A549 (cell line): ENCODE measurements at regions not wholly inside any gene's neighbourhood (a gene's known extent, or its start where the extent isn't known, plus 50 kb on each side); places are given as distances from the start of the nearest gene placed in this dataset.
A peak's percentile ranks its signal among the peaks of the same experiment; 100 is the strongest.

Experiments
- ATAC-seq, 2 experiments: fragments of 200-7000 bp in 1 of 2; fragments of >200 bp in 1 of 2; cut with Nextera tagmentation in 1 of 2; cut with Tn5 transposase in 1 of 2; 3 replicates each; pipeline versions ENCODE4 v1.8.0 to v1.9.1; 2018 to 2020; ENCODE audit warnings: mild to moderate bottlenecking in 1 of 2, moderate library complexity in 1 of 2
- CTCF ChIA-PET: fragments of 300-600 bp; sonication (Branson Sonifier 250); formaldehyde crosslinking; extraction: SDS; loops from one replicate; lab custom pipeline; 2021; ENCODE audit warnings: antibody characterized with exemption, inconsistent platforms; lab: Yijun Ruan, JAX
- POLR2A ChIA-PET: fragments of 350-600 bp; formaldehyde crosslinking; extraction: SDS; loops from one replicate; lab custom pipeline; 2021; ENCODE audit warnings: antibody characterized with exemption, inconsistent platforms; lab: Yijun Ruan, JAX
- DNase-seq, 2 experiments: peaks; one replicate each; pipeline versions ENCODE4 v3.0.0 to v3.0.0-alpha.2; 2011 to 2016; ENCODE audit warnings: low read depth in 1 of 2, low spot score in 1 of 2
- FAIRE-seq: peaks from 2 replicates; lab custom pipeline; 2011; peaks lifted over from hg19 to GRCh38; lab: Jason Lieb, UNC
- H3K27ac ChIP-seq, 2 experiments: fragments of >200 bp; sonication (Bioruptor Twin); formaldehyde crosslinking; 3 replicates each; pipeline ENCODE4 v1.5.1; 2016 to 2017
- H3K4me1 ChIP-seq: fragments of >200 bp; sonication (Bioruptor Twin); formaldehyde crosslinking; 3 replicates; pipeline ENCODE4 v1.6.1; 2016
- H3K4me2 ChIP-seq: fragments of >200 bp; sonication (Bioruptor Twin); formaldehyde crosslinking; 3 replicates; pipeline ENCODE4 v1.6.1; 2016
- H3K4me3 ChIP-seq: fragments of >200 bp; sonication (Bioruptor Twin); formaldehyde crosslinking; 3 replicates; pipeline ENCODE4 v1.5.1; 2016
- H3K9me3 ChIP-seq: fragments of >200 bp; sonication (Bioruptor Twin); formaldehyde crosslinking; 3 replicates; pipeline ENCODE4 v1.6.1; 2016
- BHLHE40 ChIP-seq: IDR thresholded peaks from 2 replicates; pipeline ENCODE4 v1.6.1; 2012; ENCODE audit warnings: low read depth, low read length, inconsistent platforms
- CBX8 ChIP-seq: fragments of 200-600 bp; sonication (generic); IDR thresholded peaks from 2 replicates; pipeline ENCODE4 v1.6.1; 2016
- CEBPB ChIP-seq, 2 experiments: fragments of >200 bp in 1 of 2; sonication (Bioruptor Twin) in 1 of 2; formaldehyde crosslinking in 1 of 2; IDR thresholded peaks; 2 replicates each; pipeline ENCODE4 v1.6.1; 2012 to 2016
- E2F6 ChIP-seq: IDR thresholded peaks from 2 replicates; pipeline ENCODE4 v1.6.1; 2012; ENCODE audit warnings: low read depth, borderline replicate concordance
- EHF ChIP-seq: fragments of 250-450 bp; sonication (Bioruptor Pico); IDR thresholded peaks from 2 replicates; pipeline ENCODE4 v1.5.0; 2020; ENCODE audit warnings: mild to moderate bottlenecking
- FOSL2 ChIP-seq, 2 experiments: fragments of 450-650 bp in 1 of 2; fragments of >200 bp in 1 of 2; sonication (Bioruptor Twin) in 1 of 2; formaldehyde crosslinking; IDR thresholded peaks; 2 replicates each; pipeline versions ENCODE4 v1.5.0 to v1.6.1; 2016 to 2020; ENCODE audit warnings: mild to moderate bottlenecking in 1 of 2, moderate library complexity in 1 of 2
- GATA3 ChIP-seq: IDR thresholded peaks from 2 replicates; pipeline ENCODE4 v1.6.1; 2012; ENCODE audit warnings: borderline replicate concordance
- HDAC2 ChIP-seq: fragments of 200-600 bp; sonication (generic); IDR thresholded peaks from 2 replicates; pipeline ENCODE4 v1.6.1; 2016
- HES2 ChIP-seq: fragments of >200 bp; sonication (Bioruptor Twin); formaldehyde crosslinking; IDR thresholded peaks from 2 replicates; pipeline ENCODE4 v1.6.1; 2016
- HEYL ChIP-seq: fragments of 250-450 bp; sonication (Bioruptor Pico); IDR thresholded peaks from 2 replicates; pipeline ENCODE4 v1.8.0; 2021; ENCODE audit warnings: mild to moderate bottlenecking, moderate library complexity
- HOXB5 ChIP-seq: fragments of 250-450 bp; sonication (Bioruptor Pico); IDR thresholded peaks from 2 replicates; pipeline ENCODE4 v1.5.0; 2020; ENCODE audit warnings: mild to moderate bottlenecking, moderate library complexity
- KDM1A ChIP-seq: fragments of 200-600 bp; sonication (generic); IDR thresholded peaks from 2 replicates; pipeline ENCODE4 v1.6.1; 2016; ENCODE audit warnings: low read depth, mild to moderate bottlenecking
- KDM5A ChIP-seq: fragments of 200-600 bp; sonication (generic); IDR thresholded peaks from 2 replicates; pipeline ENCODE4 v1.6.1; 2016; ENCODE audit warnings: antibody characterized with exemption, mild to moderate bottlenecking
- MAX ChIP-seq: IDR thresholded peaks from 2 replicates; pipeline ENCODE4 v1.6.1; 2012
- MAZ ChIP-seq: fragments of 150-350 bp; IDR thresholded peaks from 2 replicates; pipeline ENCODE4 v1.6.1; 2014; ENCODE audit warnings: antibody characterized with exemption, low read depth, low read length, borderline replicate concordance
- MYC ChIP-seq: IDR thresholded peaks from 2 replicates; pipeline ENCODE4 v1.6.1; 2012; ENCODE audit warnings: mild to moderate bottlenecking, inconsistent platforms, low read length, improper control_type of control experiment, borderline replicate concordance
- NFE2L2 ChIP-seq: fragments of 150-350 bp; conservative IDR thresholded peaks from 2 replicates; pipeline ENCODE4 v1.6.1; 2014; ENCODE audit warnings: low read length
- NR3C1 ChIP-seq: fragments of >200 bp; sonication (Bioruptor Twin); formaldehyde crosslinking; IDR thresholded peaks from 3 replicates; pipeline ENCODE4 v1.6.1; 2017
- POLR2A ChIP-seq: IDR thresholded peaks from 2 replicates; pipeline ENCODE4 v1.6.1; 2012; ENCODE audit warnings: mild to moderate bottlenecking, low read length
- POLR2AphosphoS2 ChIP-seq: conservative IDR thresholded peaks from 2 replicates; pipeline ENCODE4 v1.6.1; 2012; ENCODE audit warnings: low read length, improper control_type of control experiment, inconsistent platforms
- RNF2 ChIP-seq: fragments of 200-600 bp; sonication (generic); IDR thresholded peaks from 2 replicates; pipeline ENCODE4 v1.6.1; 2016; ENCODE audit warnings: low read depth, mild to moderate bottlenecking, antibody characterized with exemption, moderate library complexity, borderline replicate concordance
- SMC3 ChIP-seq: fragments of >200 bp; sonication (Bioruptor Twin); formaldehyde crosslinking; IDR thresholded peaks from 3 replicates; pipeline ENCODE4 v1.6.1; 2018; ENCODE audit warnings: inconsistent platforms
- SREBF2 ChIP-seq: fragments of 450-650 bp; IDR thresholded peaks from 2 replicates; pipeline ENCODE4 v1.6.1; 2014; ENCODE audit warnings: mild to moderate bottlenecking, moderate library complexity
- TFCP2L1 ChIP-seq: fragments of 250-450 bp; sonication (Bioruptor Pico); IDR thresholded peaks from 2 replicates; pipeline ENCODE4 v1.5.0; 2021; ENCODE audit warnings: mild to moderate bottlenecking
- TP53 ChIP-seq: fragments of 250-450 bp; sonication (Bioruptor Pico); IDR thresholded peaks from 2 replicates; pipeline ENCODE4 v1.5.0; 2021; ENCODE audit warnings: mild to moderate bottlenecking, moderate library complexity
- WGBS: methylation state at CpG from one replicate; pipeline ENCODE4 v1.1.6; 2017; ENCODE audit errors: missing lambda C conversion rate; 5-methylcytosine and 5-hydroxymethylcytosine counted together
- TF ChIP-seq, protein P1 (sequence below): IDR thresholded peaks from 2 replicates; pipeline ENCODE4 v1.6.1; 2012
- TF ChIP-seq, protein P2 (sequence below): fragments of >200 bp; sonication (Bioruptor Twin); formaldehyde crosslinking; IDR thresholded peaks from 3 replicates; pipeline ENCODE4 v1.6.1; 2016
- TF ChIP-seq, protein P3 (sequence below): fragments of >200 bp; sonication (Bioruptor Twin); formaldehyde crosslinking; IDR thresholded peaks from 3 replicates; pipeline ENCODE4 v1.5.1; 2016
- TF ChIP-seq, protein P4 (sequence below): fragments of 250-450 bp; sonication (Bioruptor Pico); IDR thresholded peaks from 2 replicates; pipeline ENCODE4 v1.5.0; 2020; ENCODE audit warnings: low read depth, mild to moderate bottlenecking, moderate library complexity

DNA sequence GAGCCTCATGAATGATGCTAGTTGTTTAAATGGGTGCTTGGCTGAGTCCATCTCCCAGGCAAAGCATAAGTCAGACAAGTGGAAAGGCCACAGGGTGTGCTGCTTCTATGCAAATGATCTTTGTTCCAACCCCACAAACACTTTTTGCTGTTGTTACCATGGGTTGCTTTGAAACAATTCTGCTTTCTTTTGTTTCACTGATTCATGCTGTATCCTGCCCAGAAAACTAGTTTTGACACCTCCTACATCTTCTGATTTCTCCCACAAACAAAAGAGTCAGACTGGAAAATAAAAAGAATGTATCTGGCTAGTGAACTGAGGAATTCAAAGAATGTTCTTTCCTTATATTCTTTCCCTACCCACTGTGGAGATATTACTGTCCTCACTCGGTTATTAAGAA is 298.6 kb downstream of the DIRAS2 start:
- ChIA-PET POLR2A (no interaction called here), CTCF (no interaction called here)
- no peak for ATAC-seq
- whole genome bisulfite sequencing: 4% methylated on average over 1 of the region's 1 CpG
- no peak for FAIRE-seq
- DNase-seq: no peak
- H3K4me2 ChIP-seq: peak overlapping the region; percentile 14; the same call in 1 of the 3 replicates
- H3K4me3 ChIP-seq: no peak overlapping the region
- TF ChIP-seq HES2: no peak
- H3K27ac ChIP-seq: no peak overlapping the region
- no peaks in the 10 kb centered on the region for H3K9me3 ChIP-seq
- peaks cover 8% of the 10 kb centered on the region; the same call in 1 of the 3 replicates for H3K4me1 ChIP-seq

DNA sequence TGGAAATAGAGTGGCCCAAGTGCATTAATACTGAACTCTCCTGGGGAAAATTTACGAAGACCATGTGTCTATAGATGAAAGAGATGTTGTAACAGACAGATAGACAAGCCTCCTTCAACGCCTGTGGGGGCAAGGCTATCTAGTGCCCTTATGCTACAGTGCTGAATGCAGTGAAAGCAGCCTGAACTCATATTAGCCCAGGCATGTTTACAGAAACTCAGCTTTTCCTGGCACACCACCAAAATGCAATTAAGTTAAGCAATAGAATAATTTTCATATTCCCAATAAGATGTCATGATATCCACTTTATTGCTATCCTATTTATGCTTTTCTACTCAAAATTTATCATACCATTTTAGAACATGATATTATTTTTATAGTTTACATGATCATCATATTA is 277.0 kb downstream of the DIRAS2 start:
- POLR2A ChIA-PET: no interaction called here
- ATAC-seq (no peak), DNase-seq (no peak), FAIRE-seq (no peak)
- Histone ChIP-seq H3K4me3 (no peak overlapping the region), H3K4me1 (no peaks in the 10 kb centered on the region), H3K4me2 (no peak overlapping the region), H3K27ac (no peak overlapping the region), H3K9me3 (no peaks in the 10 kb centered on the region)
- CTCF ChIA-PET: no interaction called here
- TF ChIP-seq, protein P1, sequence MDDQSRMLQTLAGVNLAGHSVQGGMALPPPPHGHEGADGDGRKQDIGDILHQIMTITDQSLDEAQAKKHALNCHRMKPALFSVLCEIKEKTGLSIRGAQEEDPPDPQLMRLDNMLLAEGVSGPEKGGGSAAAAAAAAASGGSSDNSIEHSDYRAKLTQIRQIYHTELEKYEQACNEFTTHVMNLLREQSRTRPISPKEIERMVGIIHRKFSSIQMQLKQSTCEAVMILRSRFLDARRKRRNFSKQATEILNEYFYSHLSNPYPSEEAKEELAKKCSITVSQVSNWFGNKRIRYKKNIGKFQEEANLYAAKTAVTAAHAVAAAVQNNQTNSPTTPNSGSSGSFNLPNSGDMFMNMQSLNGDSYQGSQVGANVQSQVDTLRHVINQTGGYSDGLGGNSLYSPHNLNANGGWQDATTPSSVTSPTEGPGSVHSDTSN: no peak
- TF ChIP-seq SMC3 (no peak), POLR2A (no peak), HEYL (no peak), MYC (no peak), CEBPB (IDR thresholded peaks at IDR 0.05) (no peak), SREBF2 (no peak), BHLHE40 (no peak), CBX8 (no peak), MAZ (no peak), E2F6 (no peak), TFCP2L1 (no peak), NFE2L2 (no peak)
- TF ChIP-seq, protein P2, sequence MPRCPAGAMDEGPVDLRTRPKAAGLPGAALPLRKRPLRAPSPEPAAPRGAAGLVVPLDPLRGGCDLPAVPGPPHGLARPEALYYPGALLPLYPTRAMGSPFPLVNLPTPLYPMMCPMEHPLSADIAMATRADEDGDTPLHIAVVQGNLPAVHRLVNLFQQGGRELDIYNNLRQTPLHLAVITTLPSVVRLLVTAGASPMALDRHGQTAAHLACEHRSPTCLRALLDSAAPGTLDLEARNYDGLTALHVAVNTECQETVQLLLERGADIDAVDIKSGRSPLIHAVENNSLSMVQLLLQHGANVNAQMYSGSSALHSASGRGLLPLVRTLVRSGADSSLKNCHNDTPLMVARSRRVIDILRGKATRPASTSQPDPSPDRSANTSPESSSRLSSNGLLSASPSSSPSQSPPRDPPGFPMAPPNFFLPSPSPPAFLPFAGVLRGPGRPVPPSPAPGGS: no peak
- TF ChIP-seq, protein P3, sequence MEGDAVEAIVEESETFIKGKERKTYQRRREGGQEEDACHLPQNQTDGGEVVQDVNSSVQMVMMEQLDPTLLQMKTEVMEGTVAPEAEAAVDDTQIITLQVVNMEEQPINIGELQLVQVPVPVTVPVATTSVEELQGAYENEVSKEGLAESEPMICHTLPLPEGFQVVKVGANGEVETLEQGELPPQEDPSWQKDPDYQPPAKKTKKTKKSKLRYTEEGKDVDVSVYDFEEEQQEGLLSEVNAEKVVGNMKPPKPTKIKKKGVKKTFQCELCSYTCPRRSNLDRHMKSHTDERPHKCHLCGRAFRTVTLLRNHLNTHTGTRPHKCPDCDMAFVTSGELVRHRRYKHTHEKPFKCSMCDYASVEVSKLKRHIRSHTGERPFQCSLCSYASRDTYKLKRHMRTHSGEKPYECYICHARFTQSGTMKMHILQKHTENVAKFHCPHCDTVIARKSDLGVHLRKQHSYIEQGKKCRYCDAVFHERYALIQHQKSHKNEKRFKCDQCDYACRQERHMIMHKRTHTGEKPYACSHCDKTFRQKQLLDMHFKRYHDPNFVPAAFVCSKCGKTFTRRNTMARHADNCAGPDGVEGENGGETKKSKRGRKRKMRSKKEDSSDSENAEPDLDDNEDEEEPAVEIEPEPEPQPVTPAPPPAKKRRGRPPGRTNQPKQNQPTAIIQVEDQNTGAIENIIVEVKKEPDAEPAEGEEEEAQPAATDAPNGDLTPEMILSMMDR: no peak
- TF ChIP-seq, protein P4, sequence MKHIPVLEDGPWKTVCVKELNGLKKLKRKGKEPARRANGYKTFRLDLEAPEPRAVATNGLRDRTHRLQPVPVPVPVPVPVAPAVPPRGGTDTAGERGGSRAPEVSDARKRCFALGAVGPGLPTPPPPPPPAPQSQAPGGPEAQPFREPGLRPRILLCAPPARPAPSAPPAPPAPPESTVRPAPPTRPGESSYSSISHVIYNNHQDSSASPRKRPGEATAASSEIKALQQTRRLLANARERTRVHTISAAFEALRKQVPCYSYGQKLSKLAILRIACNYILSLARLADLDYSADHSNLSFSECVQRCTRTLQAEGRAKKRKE: no peak
- 15% methylated on average over 2 of the region's 2 CpGs for WGBS

- Histone ChIP-seq H3K4me1 (no peaks in the 10 kb centered on the region), H3K4me3 (no peak overlapping the region), H3K27ac (no peak overlapping the region), H3K9me3 (no peaks in the 10 kb centered on the region), H3K4me2 (no peak overlapping the region)
- DNase-seq (no peak), FAIRE-seq (no peak), ATAC-seq (no peak)
- ChIA-PET CTCF (no interaction called here), POLR2A (no interaction called here)
- TF ChIP-seq NFE2L2 (no peak), KDM5A (no peak), SMC3 (no peak), KDM1A (no peak), MAX (no peak), NR3C1 (no peak), SREBF2 (no peak), TP53 (CRISPR knock-in tag) (no peak), HEYL (no peak), RNF2 (no peak), POLR2AphosphoS2 (no peak), HDAC2 (no peak), EHF (CRISPR knock-in tag) (no peak), MYC (no peak), FOSL2 (IDR thresholded peaks at IDR 0.05) (no peak), FOSL2 (CRISPR knock-in tag; IDR thresholded peaks at IDR 0.05) (no peak), GATA3 (no peak), HOXB5 (CRISPR knock-in tag) (no peak)
- TF ChIP-seq, protein P3: no peak
Observed at GRCh38 chr9:90368241-90368640, 274.4 kb downstream of the DIRAS2 start.
